K562 (cell line): ENCODE measurements at regions not wholly inside any gene's neighbourhood (a gene's known extent, or its start where the extent isn't known, plus 50 kb on each side); places are given as distances from the start of the nearest gene placed in this dataset.

Experiments used
- BMI1 ChIP-seq: fragments of 150-350 bp; IDR thresholded peaks from 2 replicates; pipeline ENCODE4 v1.6.1; 2014; ENCODE audit warnings: low read length
- CHCHD3 ChIP-seq: fragments of 250-450 bp; sonication (Bioruptor Pico); IDR thresholded peaks from 2 replicates; pipeline ENCODE4 v2.1.2; 2022; ENCODE audit warnings: mild to moderate bottlenecking
- CHD4 ChIP-seq: fragments of 200-600 bp; sonication (generic); IDR thresholded peaks from 3 replicates; pipeline ENCODE4 v1.6.1; 2012; ENCODE audit warnings: low read depth, mild to moderate bottlenecking, mixed read lengths, low read length, inconsistent platforms; ENCODE audit not compliant: insufficient read depth, insufficient replicate concordance, poor library complexity, severe bottlenecking
- ELF1 ChIP-seq: fragments of 200-800 bp; sonication (Bioruptor generic); IDR thresholded peaks from 2 replicates; pipeline ENCODE4 v1.6.1; 2016; ENCODE audit warnings: missing genetic modification characterization, missing compliant biosample characterization
- HDGF ChIP-seq: fragments of 450-650 bp; IDR thresholded peaks from 2 replicates; pipeline ENCODE4 v1.6.1; 2016
- HNRNPK ChIP-seq: fragments of 200-400 bp; formaldehyde crosslinking; IDR thresholded peaks from one replicate; pipeline ENCODE4 v1.6.1; 2018; ENCODE audit warnings: mild to moderate bottlenecking, low read depth, low read length; ENCODE audit not compliant: poor library complexity, severe bottlenecking
- HOXB6 ChIP-seq: fragments of 250-450 bp; sonication (Bioruptor Pico); IDR thresholded peaks from 2 replicates; pipeline ENCODE4 v1.5.1; 2022; ENCODE audit warnings: mild to moderate bottlenecking, borderline replicate concordance
- IRF9 ChIP-seq: fragments of 450-650 bp; IDR thresholded peaks from 2 replicates; pipeline ENCODE4 v1.6.1; 2016; ENCODE audit warnings: missing biosample characterization, missing genetic modification characterization
- JUND ChIP-seq, 2 experiments: IDR thresholded peaks; 2 replicates in 1 of 2; 3 replicates in 1 of 2; pipeline ENCODE4 v1.6.1; 2011; ENCODE audit warnings: borderline replicate concordance in 2 of 2, low read depth in 2 of 2, low read length in 2 of 2, improper control_type of control experiment in 1 of 2, missing biosample characterization in 1 of 2, missing genetic modification characterization in 1 of 2, missing genetic modification reagents in 1 of 2
- NCOR1 ChIP-seq: fragments of 450-650 bp; IDR thresholded peaks from 2 replicates; pipeline ENCODE4 v1.6.1; 2016; ENCODE audit warnings: mild to moderate bottlenecking, moderate library complexity
- NFE2L1 ChIP-seq: fragments of 450-650 bp; IDR thresholded peaks from 2 replicates; pipeline ENCODE4 v1.6.1; 2016; ENCODE audit warnings: missing genetic modification characterization, low read depth, mild to moderate bottlenecking, missing compliant biosample characterization, moderate library complexity, borderline replicate concordance
- RBM34 ChIP-seq: fragments of 200-400 bp; formaldehyde crosslinking; IDR thresholded peaks from 2 replicates; pipeline ENCODE4 v1.6.1; 2018; ENCODE audit warnings: low read length, borderline replicate concordance; ENCODE audit not compliant: insufficient read depth
- SMAD2 ChIP-seq: fragments of 150-350 bp; IDR thresholded peaks from 2 replicates; pipeline ENCODE4 v1.6.1; 2014; ENCODE audit warnings: low read depth, mild to moderate bottlenecking, low read length
- SMAD3 ChIP-seq: fragments of 450-650 bp; formaldehyde crosslinking; conservative IDR thresholded peaks from 2 replicates; pipeline ENCODE4 v1.4.0; 2020; ENCODE audit warnings: mild to moderate bottlenecking
- SMAD4 ChIP-seq: fragments of 250-450 bp; sonication (Bioruptor Pico); conservative IDR thresholded peaks from 2 replicates; pipeline ENCODE4 v1.8.0; 2021; ENCODE audit warnings: inconsistent platforms, mild to moderate bottlenecking, moderate library complexity
- SRSF3 ChIP-seq: fragments of 200-400 bp; formaldehyde crosslinking; IDR thresholded peaks from 2 replicates; pipeline ENCODE4 v1.6.1; 2016; ENCODE audit warnings: mild to moderate bottlenecking, low read length, moderate library complexity; ENCODE audit not compliant: insufficient read depth
- STAT6 ChIP-seq: sonication (generic); formaldehyde crosslinking; IDR thresholded peaks from 2 replicates; pipeline ENCODE4 v1.8.1; 2023; ENCODE audit warnings: mild to moderate bottlenecking, missing genetic modification reagents
- TARDBP ChIP-seq: fragments of 450-650 bp; IDR thresholded peaks from 2 replicates; pipeline ENCODE4 v1.6.1; 2016
- THAP12 ChIP-seq: fragments of 250-450 bp; sonication (Bioruptor Pico); IDR thresholded peaks from 2 replicates; pipeline ENCODE4 v1.9.0; 2021; ENCODE audit warnings: mild to moderate bottlenecking, inconsistent platforms
- ZBTB9 ChIP-seq: fragments of 450-650 bp; formaldehyde crosslinking; IDR thresholded peaks from 2 replicates; pipeline ENCODE4 v1.4.0; 2020; ENCODE audit warnings: mild to moderate bottlenecking, moderate library complexity
- ZFP1 ChIP-seq: fragments of 450-650 bp; formaldehyde crosslinking; IDR thresholded peaks from 2 replicates; pipeline ENCODE4 v1.4.0; 2020; ENCODE audit warnings: mild to moderate bottlenecking, mixed read lengths
- ZKSCAN3 ChIP-seq: fragments of 250-450 bp; sonication (Bioruptor Pico); IDR thresholded peaks from 2 replicates; pipeline ENCODE4 v1.4.0; 2020
- ZNF696 ChIP-seq: fragments of 250-450 bp; sonication (Bioruptor Pico); conservative IDR thresholded peaks from 2 replicates; pipeline ENCODE4 v1.4.0; 2020; ENCODE audit warnings: mild to moderate bottlenecking, moderate library complexity

GRCh38 chr2:64212801-64213321 is 68.6 kb upstream of the PELI1 start (continued):
- TF ChIP-seq THAP12 (CRISPR knock-in tag) (no peak), BMI1 (no peak), ZBTB9 (CRISPR knock-in tag) (no peak), HOXB6 (no peak), ZNF696 (CRISPR knock-in tag) (no peak), NCOR1 (no peak), HDGF (no peak), ELF1 (tag) (no peak), JUND (IDR thresholded peaks at IDR 0.05; ENCODE audit: borderline replicate concordance, low read depth, low read length) (peak; percentile 39; the same call in 1 of the 2 replicates), JUND (tag; IDR thresholded peaks at IDR 0.05; ENCODE audit: borderline replicate concordance, low read depth, low read length) (peak; percentile 80; the same call in 2 of the 3 replicates), ZFP1 (CRISPR knock-in tag) (no peak), SRSF3 (no peak), CHD4 (no peak), NFE2L1 (tag) (peak; percentile 43; the same call in 1 of the 2 replicates), SMAD3 (CRISPR knock-in tag) (no peak), SMAD2 (no peak), SMAD4 (CRISPR knock-in tag) (peak; percentile 17), IRF9 (no peak), TARDBP (no peak), HNRNPK (no peak), CHCHD3 (CRISPR knock-in tag) (no peak), RBM34 (no peak), STAT6 (CRISPR knock-in tag) (no peak), ZKSCAN3 (no peak)
